Osteocyte (in vitro differentiated cells): ENCODE measurements at regions not wholly inside any gene's neighbourhood (a gene's known extent, or its start where the extent isn't known, plus 50 kb on each side); places are given as distances from the start of the nearest gene placed in this dataset.

Experiments
- DNase-seq: peaks from one replicate; pipeline ENCODE4 v3.0.0; 2021; ENCODE audit warnings: mixed read lengths; ENCODE audit not compliant: unreplicated experiment; ENCODE audit errors: extremely low spot score
- H3K27ac Mint-ChIP-seq: one replicate; pipeline ENCODE4 v1.8.0; 2021; ENCODE audit warnings: mild to moderate bottlenecking, mixed read lengths; ENCODE audit not compliant: unreplicated experiment
- H3K27me3 Mint-ChIP-seq: one replicate; pipeline ENCODE4 v1.8.0; 2021; ENCODE audit warnings: mixed read lengths; ENCODE audit not compliant: unreplicated experiment
- H3K36me3 Mint-ChIP-seq: one replicate; pipeline ENCODE4 v1.8.0; 2021; ENCODE audit warnings: mixed read lengths; ENCODE audit not compliant: unreplicated experiment
- H3K4me1 Mint-ChIP-seq: one replicate; pipeline ENCODE4 v1.8.0; 2021; ENCODE audit warnings: mixed read lengths; ENCODE audit not compliant: unreplicated experiment
- H3K4me3 Mint-ChIP-seq: one replicate; pipeline ENCODE4 v1.8.0; 2021; ENCODE audit warnings: mild to moderate bottlenecking, moderate library complexity, mixed read lengths; ENCODE audit not compliant: unreplicated experiment
- H3K9me3 Mint-ChIP-seq: one replicate; pipeline ENCODE4 v1.8.0; 2021; ENCODE audit warnings: mixed read lengths; ENCODE audit not compliant: unreplicated experiment
- CTCF ChIP-seq: fragments of 200-600 bp; sonication (generic); IDR thresholded peaks from 2 replicates; pipeline ENCODE4 v1.5.0; 2021; ENCODE audit warnings: antibody characterized with exemption, mild to moderate bottlenecking, moderate library complexity

- Mint-ChIP-seq H3K27me3 (no peaks in the 10 kb centered on the region), H3K4me1 (no peaks in the 10 kb centered on the region), H3K36me3 (no peaks in the 10 kb centered on the region), H3K4me3 (no peak overlapping the region), H3K27ac (no peak overlapping the region), H3K9me3 (peaks cover 10% of the 10 kb centered on the region)
- no peak for TF ChIP-seq CTCF
- DNase-seq = no peak
Observed at GRCh38 chr4:18636001-18636585, 614.5 kb upstream of the LCORL start.

- Mint-ChIP-seq H3K9me3 (peaks cover 10% of the 10 kb centered on the region), H3K27ac (no peak overlapping the region), H3K4me3 (no peak overlapping the region), H3K4me1 (no peaks in the 10 kb centered on the region), H3K27me3 (no peaks in the 10 kb centered on the region), H3K36me3 (no peaks in the 10 kb centered on the region)
- no peak for TF ChIP-seq CTCF
- no peak for DNase-seq
Observed at GRCh38 chr4:18635531-18635930, 614.0 kb upstream of the LCORL start.

- Mint-ChIP-seq H3K4me1 (no peaks in the 10 kb centered on the region), H3K4me3 (no peak overlapping the region)
- DNase-seq = no peak
Observed at GRCh38 chr4:18631586-18631985, 610.0 kb upstream of the LCORL start.

GRCh38 chr4:18630218-18631110 is 608.9 kb upstream of the LCORL start:
- Mint-ChIP-seq H3K27me3 (no peaks in the 10 kb centered on the region), H3K4me1 (no peaks in the 10 kb centered on the region), H3K36me3 (no peaks in the 10 kb centered on the region), H3K4me3 (no peak overlapping the region), H3K9me3 (peaks cover 7% of the 10 kb centered on the region), H3K27ac (no peak overlapping the region)
- TF ChIP-seq CTCF = no peak
- DNase-seq = no peak

More at GRCh38 chr4:18631586-18631985, 610.0 kb upstream of the LCORL start:
- Mint-ChIP-seq H3K27me3 (no peaks in the 10 kb centered on the region), H3K27ac (no peak overlapping the region), H3K9me3 (peaks cover 7% of the 10 kb centered on the region), H3K36me3 (no peaks in the 10 kb centered on the region)
- no peak for TF ChIP-seq CTCF

GRCh38 chr4:18627447-18628005 is 606.0 kb upstream of the LCORL start:
- DNase-seq = no peak
- Mint-ChIP-seq H3K36me3 (no peaks in the 10 kb centered on the region), H3K9me3 (peaks cover 15% of the 10 kb centered on the region), H3K27me3 (no peaks in the 10 kb centered on the region), H3K27ac (no peak overlapping the region), H3K4me1 (no peaks in the 10 kb centered on the region), H3K4me3 (no peak overlapping the region)
- no peak for TF ChIP-seq CTCF
